ENCODE measurements at regions not wholly inside any gene's neighbourhood (a gene's known extent, or its start where the extent isn't known, plus 50 kb on each side); places are given as distances from the start of the nearest gene placed in this dataset.
"Not testable (repeated sequence)": the region's sequence is repeated elsewhere in the genome, so short reads cannot be mapped to it uniquely, and the experiment has no call there.

- intact Hi-C loops (cut with DNase I): no loop called here
Observed at GRCh38 chr6:100322886-100323285, 141.8 kb downstream of the SIM1 start.

GRCh38 chr6:100320686-100321085, 144.0 kb downstream of the SIM1 start:
- DNase-seq (ENCODE audit: low spot score): no peak
- intact Hi-C loops (cut with DNase I): no loop called here

More at GRCh38 chr6:100322886-100323285, 141.8 kb downstream of the SIM1 start:
- no peak for DNase-seq (ENCODE audit: low spot score)

GRCh38 chr6:100317031-100317430, 147.7 kb downstream of the SIM1 start:
- no peak for DNase-seq (ENCODE audit: low spot score)
- intact Hi-C loops (cut with DNase I): no loop called here

- DNase-seq (ENCODE audit: low spot score): no peak
- intact Hi-C loops (cut with DNase I): no loop called here
Observed at GRCh38 chr6:100314186-100314585, 150.5 kb downstream of the SIM1 start.

GRCh38 chr6:100311707-100312251, 152.9 kb downstream of the SIM1 start:
- intact Hi-C loops (cut with DNase I): no loop called here
- DNase-seq (ENCODE audit: low spot score): no peak

- DNase-seq (ENCODE audit: low spot score): no peak
- intact Hi-C loops (cut with DNase I): no loop called here
Observed at GRCh38 chr6:100309174-100309573, 155.5 kb downstream of the SIM1 start.

GRCh38 chr6:100307561-100307960, 157.2 kb downstream of the SIM1 start:
- intact Hi-C loops (cut with DNase I): no loop called here
- no peak for DNase-seq (ENCODE audit: low spot score)

GRCh38 chr6:100305209-100305869, 159.4 kb downstream of the SIM1 start:
- DNase-seq (ENCODE audit: low spot score): no peak
- intact Hi-C loops (cut with DNase I): no loop called here

- intact Hi-C loops (cut with DNase I): no loop called here
- DNase-seq (ENCODE audit: low spot score): no peak
Observed at GRCh38 chr6:100304575-100304974, 160.1 kb downstream of the SIM1 start.

- no peak for DNase-seq (ENCODE audit: low spot score)
- intact Hi-C loops (cut with DNase I): no loop called here
Observed at GRCh38 chr6:100301731-100302130, 163.0 kb downstream of the SIM1 start.

GRCh38 chr6:100300221-100300736, 164.4 kb downstream of the SIM1 start:
- DNase-seq (ENCODE audit: low spot score): no peak
- intact Hi-C loops (cut with DNase I): no loop called here

GRCh38 chr6:100296810-100297544, 167.7 kb downstream of the SIM1 start:
- no peak for DNase-seq (ENCODE audit: low spot score)
- intact Hi-C loops (cut with DNase I): no loop called here

GRCh38 chr6:100295172-100295571, 169.5 kb downstream of the SIM1 start:
- intact Hi-C loops (cut with DNase I); DNase-seq (ENCODE audit: low spot score): not testable (repeated sequence)

- DNase-seq (ENCODE audit: low spot score): no peak
- intact Hi-C loops (cut with DNase I): no loop called here
Observed at GRCh38 chr6:100289285-100289684, 175.4 kb downstream of the SIM1 start.

- no peak for DNase-seq (ENCODE audit: low spot score)
- intact Hi-C loops (cut with DNase I): no loop called here
Observed at GRCh38 chr6:100288311-100288710, 176.4 kb downstream of the SIM1 start.

GRCh38 chr6:100283285-100283684, 181.4 kb downstream of the SIM1 start:
- no peak for DNase-seq (ENCODE audit: low spot score)
- intact Hi-C loops (cut with DNase I): no loop called here

- intact Hi-C loops (cut with DNase I): no loop called here
- no peak for DNase-seq (ENCODE audit: low spot score)
Observed at GRCh38 chr6:100281471-100281901, 183.2 kb downstream of the SIM1 start.

- intact Hi-C loops (cut with DNase I): no loop called here
Observed at GRCh38 chr6:100276311-100277057, 188.2 kb downstream of the SIM1 start.

GRCh38 chr6:100274147-100274546, 190.6 kb downstream of the SIM1 start:
- DNase-seq (ENCODE audit: low spot score): no peak
- intact Hi-C loops (cut with DNase I): no loop called here

More at GRCh38 chr6:100276311-100277057, 188.2 kb downstream of the SIM1 start:
- no peak for DNase-seq (ENCODE audit: low spot score)

GRCh38 chr6:100271625-100272024, 193.1 kb downstream of the SIM1 start:
- DNase-seq (ENCODE audit: low spot score): no peak
- intact Hi-C loops (cut with DNase I): no loop called here

Data from posterior vena cava (tissue), 2 donors.